ENCODE measurements at regions not wholly inside any gene's neighbourhood (a gene's known extent, or its start where the extent isn't known, plus 50 kb on each side); places are given as distances from the start of the nearest gene placed in this dataset.

DNA sequence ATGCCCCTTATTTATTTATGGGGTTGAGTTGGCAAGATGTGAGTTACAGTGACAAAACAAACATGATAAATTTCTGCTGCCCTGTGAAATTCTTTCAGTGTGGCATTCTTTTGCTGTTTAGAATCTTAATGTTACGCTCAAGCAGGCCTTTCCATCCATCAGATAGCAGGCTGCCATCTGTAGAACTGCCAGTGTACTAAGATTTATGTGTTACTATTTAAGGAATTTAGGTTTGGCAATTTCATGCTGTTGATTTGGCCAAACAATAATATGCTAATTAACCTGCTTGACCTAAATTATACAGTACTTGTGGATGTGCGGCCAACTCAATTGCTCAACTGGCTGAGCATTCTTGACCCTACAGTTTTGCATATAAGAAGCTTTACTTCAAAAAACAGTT is 477.7 kb upstream of the TPK1 start:
- TF ChIP-seq EZH2phosphoT487 (IDR thresholded peaks at IDR 0.05; ENCODE audit: borderline replicate concordance, low read length) = no peak
- TF ChIP-seq, protein P1, sequence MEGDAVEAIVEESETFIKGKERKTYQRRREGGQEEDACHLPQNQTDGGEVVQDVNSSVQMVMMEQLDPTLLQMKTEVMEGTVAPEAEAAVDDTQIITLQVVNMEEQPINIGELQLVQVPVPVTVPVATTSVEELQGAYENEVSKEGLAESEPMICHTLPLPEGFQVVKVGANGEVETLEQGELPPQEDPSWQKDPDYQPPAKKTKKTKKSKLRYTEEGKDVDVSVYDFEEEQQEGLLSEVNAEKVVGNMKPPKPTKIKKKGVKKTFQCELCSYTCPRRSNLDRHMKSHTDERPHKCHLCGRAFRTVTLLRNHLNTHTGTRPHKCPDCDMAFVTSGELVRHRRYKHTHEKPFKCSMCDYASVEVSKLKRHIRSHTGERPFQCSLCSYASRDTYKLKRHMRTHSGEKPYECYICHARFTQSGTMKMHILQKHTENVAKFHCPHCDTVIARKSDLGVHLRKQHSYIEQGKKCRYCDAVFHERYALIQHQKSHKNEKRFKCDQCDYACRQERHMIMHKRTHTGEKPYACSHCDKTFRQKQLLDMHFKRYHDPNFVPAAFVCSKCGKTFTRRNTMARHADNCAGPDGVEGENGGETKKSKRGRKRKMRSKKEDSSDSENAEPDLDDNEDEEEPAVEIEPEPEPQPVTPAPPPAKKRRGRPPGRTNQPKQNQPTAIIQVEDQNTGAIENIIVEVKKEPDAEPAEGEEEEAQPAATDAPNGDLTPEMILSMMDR (IDR thresholded peaks at IDR 0.05; ENCODE audit: low read depth, low read length, poor library complexity, severe bottlenecking) = no peak

DNA sequence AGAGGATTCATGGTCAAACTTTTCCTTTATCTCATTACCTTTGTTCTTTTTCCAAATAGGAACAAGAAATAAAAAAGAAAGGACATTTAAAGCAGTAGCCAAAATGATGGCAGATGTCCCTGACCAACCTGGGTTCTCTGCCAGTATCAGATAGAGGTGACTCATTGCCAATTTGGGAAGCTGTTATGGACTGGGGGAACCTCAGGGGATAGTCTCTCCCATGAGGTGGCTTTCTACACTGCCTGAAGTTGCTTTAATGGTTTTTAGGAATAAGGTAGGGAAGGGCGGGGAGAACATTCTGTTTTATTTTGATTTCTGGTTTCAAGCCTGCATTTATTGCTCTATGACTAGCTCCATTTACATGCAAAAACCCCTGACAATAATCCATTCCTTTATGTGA is 457.9 kb upstream of the TPK1 start:
- no peaks in the 10 kb centered on the region for H3F3A ChIP-seq (ENCODE audit: control insufficient read depth, insufficient read depth)
- no peaks in the 10 kb centered on the region for H4K20me1 ChIP-seq (ENCODE audit: control insufficient read depth, insufficient read depth, low read depth, low read length)
- no peak for TF ChIP-seq EZH2phosphoT487 (IDR thresholded peaks at IDR 0.05; ENCODE audit: borderline replicate concordance, low read length)
- TF ChIP-seq, protein P1 (IDR thresholded peaks at IDR 0.05; ENCODE audit: low read depth, low read length, poor library complexity, severe bottlenecking) = no peak
- no peaks in the 10 kb centered on the region for H3K36me3 ChIP-seq (ENCODE audit: control insufficient read depth, low read length)
- no peak overlapping the region for H3K4me2 ChIP-seq (ENCODE audit: low read length)
- H3K79me2 ChIP-seq (ENCODE audit: control insufficient read depth, low read length) = no peaks in the 10 kb centered on the region
- no peak overlapping the region for H3K27ac ChIP-seq (ENCODE audit: low read depth, low read length)
- H3K9me2 ChIP-seq (replicated peaks; ENCODE audit: control insufficient read depth, low read length) = no peaks in the 10 kb centered on the region
- no peak overlapping the region for H3K4me3 ChIP-seq (ENCODE audit: low read length)
- no peaks in the 10 kb centered on the region for H3K4me1 ChIP-seq (ENCODE audit: control insufficient read depth, low read length)
- H3K27me3 ChIP-seq (ENCODE audit: control insufficient read depth, low read length) = no peaks in the 10 kb centered on the region
- H3K9me3 ChIP-seq (ENCODE audit: control insufficient read depth, insufficient read depth, low read length) = no peaks in the 10 kb centered on the region

More for the DNA sequence above, 477.7 kb upstream of the TPK1 start:
- Histone ChIP-seq H3K4me1 (ENCODE audit: control insufficient read depth, low read length) (no peaks in the 10 kb centered on the region), H3K4me2 (ENCODE audit: low read length) (no peak overlapping the region), H3K27ac (ENCODE audit: low read depth, low read length) (no peak overlapping the region), H3F3A (ENCODE audit: control insufficient read depth, insufficient read depth) (no peaks in the 10 kb centered on the region), H3K4me3 (ENCODE audit: low read length) (no peak overlapping the region), H3K9me3 (ENCODE audit: control insufficient read depth, insufficient read depth, low read length) (no peaks in the 10 kb centered on the region), H4K20me1 (ENCODE audit: control insufficient read depth, insufficient read depth, low read depth, low read length) (no peaks in the 10 kb centered on the region), H3K79me2 (ENCODE audit: control insufficient read depth, low read length) (no peaks in the 10 kb centered on the region), H3K36me3 (ENCODE audit: control insufficient read depth, low read length) (no peaks in the 10 kb centered on the region), H3K27me3 (ENCODE audit: control insufficient read depth, low read length) (no peaks in the 10 kb centered on the region), H3K9me2 (replicated peaks; ENCODE audit: control insufficient read depth, low read length) (no peaks in the 10 kb centered on the region; the same call in 1 of the 2 replicates)

DNA sequence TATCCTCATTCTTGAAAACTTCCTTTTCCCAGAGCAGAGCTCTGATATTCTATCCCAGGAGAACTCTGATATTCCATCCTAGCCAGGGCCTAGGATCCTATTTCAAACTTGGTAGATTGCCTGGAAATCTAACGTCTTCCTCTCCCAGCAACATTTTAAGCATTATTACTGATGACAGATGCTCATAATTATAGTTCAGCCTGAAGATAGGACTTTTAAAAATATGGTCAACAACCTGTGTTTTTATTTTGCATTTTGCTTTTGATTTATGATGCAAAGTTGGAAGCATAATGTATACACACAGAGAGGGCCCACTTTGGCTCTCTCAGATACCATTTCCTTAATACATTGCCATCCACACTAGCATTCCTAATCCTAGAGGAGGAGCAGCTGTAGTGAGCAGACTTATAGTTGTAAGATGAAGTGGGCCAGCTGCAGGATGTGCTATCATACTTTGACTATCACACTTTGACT is 457.4 kb upstream of the TPK1 start:
- Histone ChIP-seq H3K4me2 (ENCODE audit: low read length) (no peak overlapping the region), H3K27ac (ENCODE audit: low read depth, low read length) (no peak overlapping the region), H3K4me3 (ENCODE audit: low read length) (no peak overlapping the region), H3K36me3 (ENCODE audit: control insufficient read depth, low read length) (no peaks in the 10 kb centered on the region), H3F3A (ENCODE audit: control insufficient read depth, insufficient read depth) (no peaks in the 10 kb centered on the region), H4K20me1 (ENCODE audit: control insufficient read depth, insufficient read depth, low read depth, low read length) (no peaks in the 10 kb centered on the region), H3K4me1 (ENCODE audit: control insufficient read depth, low read length) (no peaks in the 10 kb centered on the region), H3K27me3 (ENCODE audit: control insufficient read depth, low read length) (no peaks in the 10 kb centered on the region), H3K9me3 (ENCODE audit: control insufficient read depth, insufficient read depth, low read length) (no peaks in the 10 kb centered on the region), H3K9me2 (replicated peaks; ENCODE audit: control insufficient read depth, low read length) (no peaks in the 10 kb centered on the region), H3K79me2 (ENCODE audit: control insufficient read depth, low read length) (no peaks in the 10 kb centered on the region)
- TF ChIP-seq, protein P1 (IDR thresholded peaks at IDR 0.05; ENCODE audit: low read depth, low read length, poor library complexity, severe bottlenecking) = no peak
- no peak for TF ChIP-seq EZH2phosphoT487 (IDR thresholded peaks at IDR 0.05; ENCODE audit: borderline replicate concordance, low read length)
